ENCODE measurements at regions not wholly inside any gene's neighbourhood (a gene's known extent, or its start where the extent isn't known, plus 50 kb on each side); places are given as distances from the start of the nearest gene placed in this dataset.
A peak's percentile ranks its signal among the peaks of the same experiment; 100 is the strongest.
"Not testable (repeated sequence)": the region's sequence is repeated elsewhere in the genome, so short reads cannot be mapped to it uniquely, and the experiment has no call there.

- no peak overlapping the region for H3K4me3 ChIP-seq (ENCODE audit: low read length)
- no peak for DNase-seq (ENCODE audit: low read depth, low spot score)
These were observed 85.3 kb downstream of the TYW3 start for GRCh38 chr1:74818241-74818640.

DNA sequence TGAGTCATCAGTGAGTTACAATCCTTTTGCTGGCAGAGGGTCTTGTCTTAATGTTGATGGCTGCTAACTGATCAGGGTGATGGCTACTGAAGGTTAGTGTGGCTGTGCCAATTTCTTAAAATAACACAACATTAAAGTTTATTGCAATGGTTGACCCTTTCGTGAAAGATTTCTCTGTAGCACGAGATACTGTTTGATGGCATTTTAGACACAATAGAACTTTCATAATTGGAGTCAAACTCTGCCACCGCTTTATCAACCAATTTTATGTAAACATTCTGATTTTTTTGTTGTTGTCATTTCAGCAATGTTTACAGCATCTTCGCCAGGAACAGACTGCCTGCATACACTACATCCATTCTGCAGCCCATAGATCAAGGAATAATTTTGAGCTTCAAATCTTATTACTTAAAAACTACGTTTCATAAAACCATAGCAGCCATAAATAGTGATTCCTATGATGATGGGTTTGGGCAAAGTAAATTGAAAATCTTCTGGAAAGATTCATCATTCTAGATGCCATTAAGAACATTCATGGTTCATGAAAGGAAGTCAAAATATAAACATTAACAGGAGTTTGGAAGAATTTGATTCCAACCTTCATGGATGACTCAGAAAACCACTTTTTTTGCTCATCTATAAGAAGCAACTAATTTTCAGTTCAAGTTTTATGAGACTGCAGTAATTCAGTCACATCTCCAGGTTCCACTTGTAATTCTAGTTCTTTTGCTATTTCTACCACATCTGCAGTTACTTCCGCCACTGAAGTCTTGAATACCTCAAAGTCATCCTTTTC lies 85.9 kb downstream of the TYW3 start:
- H3K4me3 ChIP-seq (ENCODE audit: low read length) = no peak overlapping the region
- no peak for DNase-seq (ENCODE audit: low read depth, low spot score)

DNA sequence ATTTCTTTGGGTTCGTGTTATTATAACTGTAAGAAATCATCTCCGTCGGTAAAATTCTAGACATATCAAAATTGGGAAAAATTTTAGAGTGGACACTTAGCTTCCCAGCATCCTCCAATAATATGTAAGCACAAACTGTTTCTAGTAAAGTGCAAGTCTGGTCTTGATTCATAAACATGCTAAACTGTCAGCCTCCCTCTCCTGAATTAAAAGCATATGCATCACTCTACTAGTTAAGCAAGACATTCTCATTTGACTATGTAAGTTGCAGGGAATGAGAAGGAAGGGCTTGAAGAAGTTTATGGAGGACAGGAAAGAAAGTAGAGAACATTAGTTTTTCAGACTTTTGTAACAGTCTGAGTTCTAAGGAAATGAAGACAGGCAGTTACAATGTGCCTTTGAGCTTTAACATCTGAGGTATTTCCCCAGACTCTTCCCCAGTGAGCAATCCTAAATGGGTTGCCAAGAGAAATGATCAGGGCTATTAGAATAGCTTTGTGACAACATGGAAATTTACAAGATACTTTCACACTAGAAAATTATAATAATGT lies 90.0 kb downstream of the TYW3 start:
- no peak overlapping the region for H3K4me3 ChIP-seq (ENCODE audit: low read length)
- no peak for DNase-seq (ENCODE audit: low read depth, low spot score)

DNA sequence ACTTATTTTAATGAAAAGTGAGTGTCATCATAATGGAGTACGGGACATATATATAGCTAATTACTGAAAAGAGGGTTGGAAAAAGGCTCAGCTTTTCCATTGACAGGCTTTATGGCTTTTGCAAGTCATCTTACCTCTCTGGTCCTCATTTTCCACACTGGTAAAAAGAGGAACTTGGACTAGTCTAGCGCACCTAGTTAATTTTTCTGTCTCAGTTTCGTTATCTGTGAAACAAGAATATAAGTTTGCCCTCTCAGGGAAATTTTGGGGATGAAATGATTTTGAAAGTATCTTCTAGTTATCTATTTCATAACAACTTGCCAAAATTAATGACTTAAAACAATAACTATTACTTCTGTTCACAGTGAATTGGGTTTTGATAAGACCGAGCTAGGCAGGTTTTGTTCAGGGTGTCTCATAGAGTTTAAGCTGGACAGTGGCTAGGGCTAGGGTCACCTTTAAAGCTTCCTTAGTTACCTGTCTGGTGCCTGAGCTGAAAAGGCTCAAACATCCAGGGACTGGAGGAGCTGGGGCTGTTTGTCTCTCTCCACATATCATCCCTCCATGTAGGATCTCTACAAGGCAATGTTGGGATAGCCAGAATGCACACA lies 91.7 kb downstream of the TYW3 start:
- DNase-seq (ENCODE audit: low read depth, low spot score) = no peak
- H3K4me3 ChIP-seq (ENCODE audit: low read length) = no peak overlapping the region

GRCh38 chr1:74830766-74831165 lies 97.8 kb downstream of the TYW3 start:
- DNase-seq (ENCODE audit: low read depth, low spot score) = no peak
- no peak overlapping the region for H3K4me3 ChIP-seq (ENCODE audit: low read length)

GRCh38 chr1:74834261-74834660 lies 101.3 kb downstream of the TYW3 start:
- no peak overlapping the region for H3K4me3 ChIP-seq (ENCODE audit: low read length)
- no peak for DNase-seq (ENCODE audit: low read depth, low spot score)

GRCh38 chr1:74835051-74835450 lies 102.1 kb downstream of the TYW3 start:
- DNase-seq (ENCODE audit: low read depth, low spot score) = peak; percentile 3
- no peak overlapping the region for H3K4me3 ChIP-seq (ENCODE audit: low read length)

DNA sequence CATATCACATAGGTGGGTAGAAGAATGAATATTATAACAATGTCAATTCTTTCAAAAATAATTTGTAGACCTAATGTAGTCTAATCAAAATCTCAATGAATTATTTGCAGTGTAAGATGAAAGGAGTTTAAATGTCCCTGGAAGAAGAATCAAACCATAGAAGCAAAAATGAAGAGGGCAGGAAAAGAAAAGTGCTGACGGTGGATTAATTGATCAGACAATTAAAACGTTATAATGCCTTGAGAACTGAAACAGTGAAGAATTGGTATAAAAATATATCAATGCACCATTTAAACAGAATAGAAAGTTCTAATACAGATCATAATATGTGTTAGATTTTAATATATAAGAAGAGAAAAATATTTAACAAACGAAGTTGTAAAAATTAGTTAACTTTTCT lies 109.8 kb downstream of the TYW3 start:
- DNase-seq (ENCODE audit: low read depth, low spot score) = no peak
- no peak overlapping the region for H3K4me3 ChIP-seq (ENCODE audit: low read length)

DNA sequence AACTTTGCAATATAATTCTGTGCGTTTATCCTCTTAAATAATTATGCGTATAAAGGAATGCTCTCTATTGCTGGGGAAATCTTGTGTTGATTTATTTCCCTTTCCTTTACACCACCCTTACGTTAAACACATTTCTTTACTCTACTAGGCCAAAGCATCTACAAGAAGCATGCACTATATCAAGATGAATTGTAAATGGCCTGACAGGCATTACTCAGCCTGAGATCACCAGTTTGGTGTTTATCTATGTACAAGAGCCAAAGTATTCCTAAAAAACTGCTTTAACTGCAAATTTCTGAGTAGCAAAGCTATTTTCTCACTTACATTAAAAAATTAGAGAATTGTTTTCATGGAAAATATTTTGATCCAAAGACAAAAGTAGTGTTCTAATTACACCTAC lies 114.8 kb downstream of the TYW3 start:
- no peak overlapping the region for H3K4me3 ChIP-seq (ENCODE audit: low read length)
- no peak for DNase-seq (ENCODE audit: low read depth, low spot score)

DNA sequence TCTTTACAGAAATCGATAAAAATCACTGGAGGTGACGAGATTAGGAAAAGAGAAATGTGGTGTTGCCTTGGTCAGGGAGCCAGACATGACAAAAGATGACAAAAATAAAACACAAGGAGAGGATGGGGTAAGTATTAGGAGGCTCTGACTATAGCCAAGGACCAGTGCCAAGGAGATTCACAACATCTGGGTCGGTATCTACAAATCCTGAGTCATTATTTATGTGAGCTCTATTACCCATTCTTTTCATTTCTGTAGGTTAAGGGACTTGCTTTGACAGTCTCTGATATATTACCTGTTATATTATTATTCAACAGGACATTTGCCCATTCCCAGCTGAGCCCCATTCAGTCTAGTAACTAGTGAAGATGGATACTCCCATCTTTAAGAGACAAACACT lies 120.8 kb downstream of the TYW3 start:
- no peak for DNase-seq (ENCODE audit: low read depth, low spot score)
- no peak overlapping the region for H3K4me3 ChIP-seq (ENCODE audit: low read length)

DNA sequence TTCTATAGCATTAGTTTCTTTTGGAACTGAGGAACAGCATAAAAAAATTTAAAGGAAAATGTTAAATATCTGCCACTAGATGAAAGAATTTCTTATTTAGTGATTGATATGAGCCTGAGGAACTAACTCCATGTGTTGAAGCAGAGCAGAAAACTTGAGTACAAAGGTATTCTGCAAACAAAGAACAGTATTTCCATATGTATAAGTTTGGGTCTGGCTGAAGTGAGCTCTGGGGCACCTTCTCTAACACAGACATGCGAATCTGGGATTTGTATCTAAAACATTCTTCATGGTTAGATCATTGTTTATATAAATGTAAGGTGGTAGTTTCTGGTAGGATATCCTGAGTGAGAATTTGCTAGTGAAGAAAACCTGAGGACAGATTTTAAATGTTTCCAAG lies 123.2 kb downstream of the TYW3 start:
- no peak for DNase-seq (ENCODE audit: low read depth, low spot score)
- no peak overlapping the region for H3K4me3 ChIP-seq (ENCODE audit: low read length)

DNA sequence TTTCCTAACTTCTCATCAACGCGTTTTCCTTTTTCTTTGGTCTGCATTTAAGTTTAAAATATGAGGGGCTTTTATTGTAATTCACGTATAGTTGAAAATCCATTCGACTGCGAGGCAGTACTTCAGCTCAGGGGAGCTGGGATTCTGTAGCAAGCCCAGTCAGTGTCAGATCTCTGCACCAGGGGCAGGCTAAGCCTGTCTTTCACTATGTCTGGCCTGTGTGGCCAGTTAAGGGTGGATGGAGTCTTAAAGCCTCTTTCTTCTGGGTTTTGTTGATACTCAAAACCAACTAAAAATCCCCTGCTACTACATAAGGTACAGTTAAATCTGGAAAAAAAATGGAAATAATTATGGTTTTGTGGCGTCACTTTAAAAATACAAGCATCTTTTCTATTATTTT lies 124.7 kb downstream of the TYW3 start:
- no peak overlapping the region for H3K4me3 ChIP-seq (ENCODE audit: low read length)
- no peak for DNase-seq (ENCODE audit: low read depth, low spot score)

GRCh38 chr1:74858136-74858535 lies 125.2 kb downstream of the TYW3 start:
- no peak overlapping the region for H3K4me3 ChIP-seq (ENCODE audit: low read length)
- DNase-seq (ENCODE audit: low read depth, low spot score) = no peak

DNA sequence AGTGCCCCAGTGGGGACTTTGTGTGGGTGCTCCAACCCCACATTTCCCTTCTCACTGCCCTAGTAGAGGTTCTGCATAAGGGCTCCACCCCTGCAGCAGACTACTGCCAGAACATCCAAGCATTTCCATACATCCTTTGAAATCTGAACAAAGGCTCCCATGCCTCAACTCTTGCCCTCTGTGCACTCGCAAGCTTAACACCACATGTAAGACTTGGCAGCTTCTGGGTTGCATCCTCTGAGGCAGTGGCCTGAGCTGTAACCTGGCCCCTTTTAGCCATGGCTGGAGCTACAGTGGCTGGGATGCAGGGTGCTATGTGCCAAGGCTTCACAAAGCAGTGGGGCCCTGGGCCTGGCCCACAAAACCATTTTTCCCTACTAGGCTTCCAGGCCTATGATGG lies 128.9 kb downstream of the TYW3 start:
- no peak for DNase-seq (ENCODE audit: low read depth, low spot score)
- no peak overlapping the region for H3K4me3 ChIP-seq (ENCODE audit: low read length)

GRCh38 chr1:74869702-74870101 lies 136.8 kb downstream of the TYW3 start:
- H3K4me3 ChIP-seq (ENCODE audit: low read length) = no peak overlapping the region

DNA sequence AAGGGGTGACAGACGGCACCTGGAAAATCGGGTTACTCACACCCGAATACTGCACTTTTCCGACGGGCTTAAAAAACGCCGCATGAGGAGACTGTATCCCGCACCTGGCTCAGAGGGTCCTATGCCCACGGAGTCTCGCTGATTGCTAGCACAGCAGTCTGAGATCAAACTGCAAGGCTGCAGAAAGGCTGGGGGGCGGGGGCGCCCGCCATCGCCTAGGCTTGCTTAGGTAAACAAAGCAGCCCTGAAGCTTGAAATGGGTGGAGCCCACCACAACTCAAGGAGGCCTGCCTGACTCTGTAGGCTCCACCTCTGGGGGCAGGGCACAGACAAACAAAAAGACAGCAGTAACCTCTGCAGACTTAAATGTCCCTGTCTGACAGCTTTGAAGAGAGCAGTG lies 144.4 kb downstream of the TYW3 start:
- not testable (repeated sequence) for H3K4me3 ChIP-seq (ENCODE audit: low read length); DNase-seq (ENCODE audit: low read depth, low spot score)

More at GRCh38 chr1:74869702-74870101, 136.8 kb downstream of the TYW3 start:
- DNase-seq (ENCODE audit: low read depth, low spot score) = no peak

- no peak overlapping the region for H3K4me3 ChIP-seq (ENCODE audit: low read length)
- DNase-seq (ENCODE audit: low read depth, low spot score) = peak; percentile 92
These were observed 162.5 kb downstream of the TYW3 start for GRCh38 chr1:74895411-74895810.

DNA sequence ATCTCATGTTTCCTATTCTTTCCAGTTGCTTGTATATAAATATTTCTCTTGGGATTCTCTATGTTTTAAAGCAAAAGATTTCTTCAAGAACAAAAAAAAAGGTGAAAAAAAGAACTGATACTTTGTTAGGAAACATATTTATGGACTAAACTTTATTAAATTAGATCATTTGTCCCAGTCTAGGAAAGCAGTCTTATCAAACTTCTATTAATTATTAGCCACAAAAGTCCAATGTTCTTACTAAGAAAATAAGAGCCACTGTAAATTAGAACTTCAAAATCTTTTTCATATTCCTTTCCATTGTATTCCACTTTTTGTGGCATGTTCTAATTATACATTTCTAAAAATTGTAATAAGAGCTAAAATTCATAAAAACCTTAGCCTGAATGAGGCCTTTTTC lies 175.2 kb downstream of the TYW3 start:
- no peak for DNase-seq (ENCODE audit: low read depth, low spot score)
- H3K4me3 ChIP-seq (ENCODE audit: low read length) = no peak overlapping the region

DNA sequence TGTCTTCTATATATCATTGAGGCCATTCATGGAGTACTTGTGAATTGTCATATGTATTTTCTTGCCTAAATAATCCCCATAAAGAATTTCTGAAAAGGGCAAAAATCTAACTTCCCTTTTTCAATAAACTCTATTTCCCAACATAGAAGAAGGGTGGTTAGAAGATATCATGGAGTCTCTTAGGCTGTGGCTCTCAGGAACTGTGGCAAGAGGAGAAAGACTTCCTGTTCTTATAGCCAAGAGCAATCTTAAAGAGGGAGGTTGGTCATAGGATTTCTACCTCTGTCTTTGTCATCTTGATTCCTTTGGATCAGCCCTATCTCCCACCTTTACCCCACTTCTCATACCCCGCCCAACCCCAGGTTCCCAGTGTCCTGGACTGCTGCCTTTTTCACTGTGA lies 175.8 kb downstream of the TYW3 start:
- no peak for DNase-seq (ENCODE audit: low read depth, low spot score)
- no peak overlapping the region for H3K4me3 ChIP-seq (ENCODE audit: low read length)

DNA sequence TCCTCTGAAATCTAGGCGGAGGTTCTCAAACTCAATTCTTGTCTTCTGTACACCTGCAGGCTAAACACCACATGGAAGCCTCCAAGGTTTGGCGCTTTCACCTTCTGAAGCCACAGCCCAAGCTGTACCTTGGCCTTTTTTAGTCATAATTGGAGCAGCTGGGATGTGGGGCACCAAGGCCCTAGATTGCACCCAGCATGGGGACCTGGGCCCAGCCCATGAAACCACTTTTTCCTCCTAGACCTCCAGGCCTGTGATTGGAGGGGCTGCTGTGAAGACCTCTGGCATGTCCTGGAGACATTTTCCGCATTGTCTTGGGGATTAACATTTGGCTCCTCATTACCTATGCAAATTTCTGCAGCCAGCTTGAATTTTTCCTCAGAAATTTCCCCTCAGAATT lies 181.0 kb downstream of the TYW3 start:
- no peak overlapping the region for H3K4me3 ChIP-seq (ENCODE audit: low read length)

GRCh38 chr1:74933500-74933899 lies 200.5 kb downstream of the TYW3 start:
- no peak for DNase-seq (ENCODE audit: low read depth, low spot score)
- no peak overlapping the region for H3K4me3 ChIP-seq (ENCODE audit: low read length)

More for the DNA sequence above, 181.0 kb downstream of the TYW3 start:
- DNase-seq (ENCODE audit: low read depth, low spot score) = no peak

Measured in Jurkat, Clone E6-1 (cell line).